ENCODE measurements at regions not wholly inside any gene's neighbourhood (a gene's known extent, or its start where the extent isn't known, plus 50 kb on each side); places are given as distances from the start of the nearest gene placed in this dataset.

- Mint-ChIP-seq H3K9me3 (peaks cover 13% of the 10 kb centered on the region), H3K4me1 (ENCODE audit: low read depth) (no peaks in the 10 kb centered on the region), H3K27me3 (no peaks in the 10 kb centered on the region), H3K36me3 (ENCODE audit: low read depth) (no peaks in the 10 kb centered on the region), H3K4me3 (no peak overlapping the region), H3K27ac (no peak overlapping the region)
- DNase-seq, result no peak
Measured at GRCh38 chr4:179536694-179537093, 2094.5 kb upstream of the AGA start.

- DNase-seq, result no peak
- Mint-ChIP-seq H3K4me1 (ENCODE audit: low read depth) (no peaks in the 10 kb centered on the region), H3K9me3 (peaks cover 13% of the 10 kb centered on the region), H3K36me3 (ENCODE audit: low read depth) (no peaks in the 10 kb centered on the region), H3K27ac (no peak overlapping the region), H3K4me3 (no peak overlapping the region), H3K27me3 (no peaks in the 10 kb centered on the region)
Measured at GRCh38 chr4:179539641-179540040, 2097.4 kb upstream of the AGA start.

GRCh38 chr4:179543771-179544170, 2101.5 kb upstream of the AGA start:
- Mint-ChIP-seq H3K27me3 (no peaks in the 10 kb centered on the region), H3K36me3 (ENCODE audit: low read depth) (no peaks in the 10 kb centered on the region), H3K4me3 (no peak overlapping the region), H3K9me3 (peaks cover 32% of the 10 kb centered on the region), H3K4me1 (ENCODE audit: low read depth) (no peaks in the 10 kb centered on the region), H3K27ac (no peak overlapping the region)
- DNase-seq, result no peak

- H3K27me3 Mint-ChIP-seq, result no peaks in the 10 kb centered on the region
- H3K27ac Mint-ChIP-seq, result no peak overlapping the region
- peaks cover 29% of the 10 kb centered on the region for H3K9me3 Mint-ChIP-seq
- H3K36me3 Mint-ChIP-seq (ENCODE audit: low read depth), result no peaks in the 10 kb centered on the region
- no peak overlapping the region for H3K4me3 Mint-ChIP-seq
- no peaks in the 10 kb centered on the region for H3K4me1 Mint-ChIP-seq (ENCODE audit: low read depth)
- no peak for DNase-seq
Measured at GRCh38 chr4:179544496-179544895, 2102.3 kb upstream of the AGA start.

GRCh38 chr4:179552131-179552530, 2109.9 kb upstream of the AGA start:
- Mint-ChIP-seq H3K27ac (no peak overlapping the region), H3K36me3 (ENCODE audit: low read depth) (no peaks in the 10 kb centered on the region), H3K4me3 (no peak overlapping the region), H3K4me1 (ENCODE audit: low read depth) (no peaks in the 10 kb centered on the region), H3K9me3 (peaks cover 24% of the 10 kb centered on the region), H3K27me3 (no peaks in the 10 kb centered on the region)
- DNase-seq, result no peak

- no peak for DNase-seq
- Mint-ChIP-seq H3K4me3 (no peak overlapping the region), H3K27me3 (no peaks in the 10 kb centered on the region), H3K36me3 (ENCODE audit: low read depth) (no peaks in the 10 kb centered on the region), H3K4me1 (ENCODE audit: low read depth) (no peaks in the 10 kb centered on the region), H3K27ac (no peak overlapping the region), H3K9me3 (peaks cover 15% of the 10 kb centered on the region)
Measured at GRCh38 chr4:179563741-179564140, 2121.5 kb upstream of the AGA start.

GRCh38 chr4:179569549-179569948, 2127.3 kb upstream of the AGA start:
- H3K27ac Mint-ChIP-seq, result no peak overlapping the region
- H3K27me3 Mint-ChIP-seq, result no peaks in the 10 kb centered on the region
- H3K36me3 Mint-ChIP-seq (ENCODE audit: low read depth), result no peaks in the 10 kb centered on the region
- no peaks in the 10 kb centered on the region for H3K4me1 Mint-ChIP-seq (ENCODE audit: low read depth)
- no peak overlapping the region for H3K4me3 Mint-ChIP-seq
- H3K9me3 Mint-ChIP-seq, result peaks cover 14% of the 10 kb centered on the region
- DNase-seq, result no peak

- H3K4me3 Mint-ChIP-seq, result no peak overlapping the region
- no peak overlapping the region for H3K27ac Mint-ChIP-seq
- H3K36me3 Mint-ChIP-seq (ENCODE audit: low read depth), result no peaks in the 10 kb centered on the region
- H3K9me3 Mint-ChIP-seq, result peaks cover 19% of the 10 kb centered on the region
- no peaks in the 10 kb centered on the region for H3K27me3 Mint-ChIP-seq
- no peaks in the 10 kb centered on the region for H3K4me1 Mint-ChIP-seq (ENCODE audit: low read depth)
- DNase-seq, result no peak
Measured at GRCh38 chr4:179582164-179582905, 2140.1 kb upstream of the AGA start.

- H3K36me3 Mint-ChIP-seq (ENCODE audit: low read depth), result no peaks in the 10 kb centered on the region
- H3K4me3 Mint-ChIP-seq, result no peak overlapping the region
- DNase-seq, result no peak
- H3K27ac Mint-ChIP-seq, result no peak overlapping the region
- no peaks in the 10 kb centered on the region for H3K4me1 Mint-ChIP-seq (ENCODE audit: low read depth)
- no peaks in the 10 kb centered on the region for H3K27me3 Mint-ChIP-seq
- peaks cover 19% of the 10 kb centered on the region for H3K9me3 Mint-ChIP-seq
Measured at GRCh38 chr4:179583221-179583620, 2141.0 kb upstream of the AGA start.

- no peaks in the 10 kb centered on the region for H3K36me3 Mint-ChIP-seq (ENCODE audit: low read depth)
- no peaks in the 10 kb centered on the region for H3K4me1 Mint-ChIP-seq (ENCODE audit: low read depth)
- no peak for DNase-seq
- H3K27me3 Mint-ChIP-seq, result no peaks in the 10 kb centered on the region
- H3K9me3 Mint-ChIP-seq, result peaks cover 16% of the 10 kb centered on the region
- H3K27ac Mint-ChIP-seq, result no peak overlapping the region
- no peak overlapping the region for H3K4me3 Mint-ChIP-seq
Measured at GRCh38 chr4:179584101-179584500, 2141.9 kb upstream of the AGA start.

GRCh38 chr4:179585761-179586160, 2143.5 kb upstream of the AGA start:
- Mint-ChIP-seq H3K4me3 (no peak overlapping the region), H3K4me1 (ENCODE audit: low read depth) (no peaks in the 10 kb centered on the region), H3K36me3 (ENCODE audit: low read depth) (no peaks in the 10 kb centered on the region), H3K27me3 (no peaks in the 10 kb centered on the region), H3K27ac (no peak overlapping the region), H3K9me3 (peaks cover 8% of the 10 kb centered on the region)
- no peak for DNase-seq

- H3K4me3 Mint-ChIP-seq, result no peak overlapping the region
- no peaks in the 10 kb centered on the region for H3K4me1 Mint-ChIP-seq (ENCODE audit: low read depth)
- no peak for DNase-seq
- no peak overlapping the region for H3K27ac Mint-ChIP-seq
- H3K27me3 Mint-ChIP-seq, result no peaks in the 10 kb centered on the region
- peaks cover 8% of the 10 kb centered on the region for H3K9me3 Mint-ChIP-seq
- no peaks in the 10 kb centered on the region for H3K36me3 Mint-ChIP-seq (ENCODE audit: low read depth)
Measured at GRCh38 chr4:179586460-179586859, 2144.2 kb upstream of the AGA start.

- H3K27ac Mint-ChIP-seq, result no peak overlapping the region
- peaks cover 8% of the 10 kb centered on the region for H3K9me3 Mint-ChIP-seq
- H3K4me3 Mint-ChIP-seq, result no peak overlapping the region
- H3K36me3 Mint-ChIP-seq (ENCODE audit: low read depth), result no peaks in the 10 kb centered on the region
- no peaks in the 10 kb centered on the region for H3K27me3 Mint-ChIP-seq
- no peaks in the 10 kb centered on the region for H3K4me1 Mint-ChIP-seq (ENCODE audit: low read depth)
- no peak for DNase-seq
Measured at GRCh38 chr4:179595671-179596410, 2153.6 kb upstream of the AGA start.

GRCh38 chr4:179596621-179597020, 2154.4 kb upstream of the AGA start:
- no peaks in the 10 kb centered on the region for H3K36me3 Mint-ChIP-seq (ENCODE audit: low read depth)
- no peak for DNase-seq
- H3K27me3 Mint-ChIP-seq, result no peaks in the 10 kb centered on the region
- no peak overlapping the region for H3K4me3 Mint-ChIP-seq
- no peak overlapping the region for H3K27ac Mint-ChIP-seq
- H3K4me1 Mint-ChIP-seq (ENCODE audit: low read depth), result no peaks in the 10 kb centered on the region
- H3K9me3 Mint-ChIP-seq, result peaks cover 8% of the 10 kb centered on the region

- Mint-ChIP-seq H3K36me3 (ENCODE audit: low read depth) (no peaks in the 10 kb centered on the region), H3K4me3 (no peak overlapping the region), H3K27me3 (no peaks in the 10 kb centered on the region), H3K27ac (no peak overlapping the region), H3K4me1 (ENCODE audit: low read depth) (no peaks in the 10 kb centered on the region), H3K9me3 (peaks cover 8% of the 10 kb centered on the region)
- no peak for DNase-seq
Measured at GRCh38 chr4:179597301-179597700, 2155.1 kb upstream of the AGA start.
